Neural progenitor cell (in vitro differentiated cells): ENCODE measurements at regions not wholly inside any gene's neighbourhood (a gene's known extent, or its start where the extent isn't known, plus 50 kb on each side); places are given as distances from the start of the nearest gene placed in this dataset.

ENCODE experiments used
- EZH2 ChIP-seq: fragments of 200-600 bp; sonication (generic); IDR thresholded peaks from 2 replicates; pipeline ENCODE4 v1.6.1; 2017; ENCODE audit warnings: antibody characterized with exemption, mild to moderate bottlenecking, moderate library complexity
- EZH2phosphoT487 ChIP-seq: fragments of 200-600 bp; sonication (generic); IDR thresholded peaks from 2 replicates; pipeline ENCODE4 v1.6.1; 2017; ENCODE audit warnings: antibody characterized with exemption
- TF ChIP-seq, protein P1 (sequence below): fragments of 200-600 bp; sonication (generic); IDR thresholded peaks from 2 replicates; pipeline ENCODE4 v1.5.1; 2017; ENCODE audit warnings: antibody characterized with exemption, mild to moderate bottlenecking

DNA sequence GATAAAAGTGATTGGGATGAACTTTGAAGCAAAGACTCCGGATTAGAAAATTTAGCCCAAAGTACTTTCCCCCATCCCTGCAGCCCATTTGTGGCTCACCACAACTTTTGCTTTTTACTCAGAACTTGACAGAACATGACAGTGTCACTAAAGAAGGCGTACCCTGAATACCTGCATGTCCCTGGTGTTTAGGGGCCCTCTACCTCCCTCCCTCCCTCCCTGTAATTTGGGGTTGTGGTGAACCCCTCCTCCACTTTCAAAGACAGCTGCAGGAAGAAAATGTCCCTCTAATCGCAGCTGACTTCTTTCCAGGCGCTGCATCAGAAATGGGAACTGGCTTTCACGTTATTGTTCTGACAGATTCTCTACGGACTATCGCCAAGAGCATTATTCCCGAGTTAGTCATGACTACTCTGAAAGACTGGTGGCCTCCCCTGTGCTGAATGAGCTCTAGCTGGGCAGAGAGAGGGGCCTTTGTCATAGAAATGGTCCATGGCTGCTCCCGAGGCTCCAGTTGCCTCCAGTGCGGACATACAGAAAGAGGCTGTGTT lies 93.2 kb upstream of the ARHGEF3 start:
- TF ChIP-seq, protein P1, sequence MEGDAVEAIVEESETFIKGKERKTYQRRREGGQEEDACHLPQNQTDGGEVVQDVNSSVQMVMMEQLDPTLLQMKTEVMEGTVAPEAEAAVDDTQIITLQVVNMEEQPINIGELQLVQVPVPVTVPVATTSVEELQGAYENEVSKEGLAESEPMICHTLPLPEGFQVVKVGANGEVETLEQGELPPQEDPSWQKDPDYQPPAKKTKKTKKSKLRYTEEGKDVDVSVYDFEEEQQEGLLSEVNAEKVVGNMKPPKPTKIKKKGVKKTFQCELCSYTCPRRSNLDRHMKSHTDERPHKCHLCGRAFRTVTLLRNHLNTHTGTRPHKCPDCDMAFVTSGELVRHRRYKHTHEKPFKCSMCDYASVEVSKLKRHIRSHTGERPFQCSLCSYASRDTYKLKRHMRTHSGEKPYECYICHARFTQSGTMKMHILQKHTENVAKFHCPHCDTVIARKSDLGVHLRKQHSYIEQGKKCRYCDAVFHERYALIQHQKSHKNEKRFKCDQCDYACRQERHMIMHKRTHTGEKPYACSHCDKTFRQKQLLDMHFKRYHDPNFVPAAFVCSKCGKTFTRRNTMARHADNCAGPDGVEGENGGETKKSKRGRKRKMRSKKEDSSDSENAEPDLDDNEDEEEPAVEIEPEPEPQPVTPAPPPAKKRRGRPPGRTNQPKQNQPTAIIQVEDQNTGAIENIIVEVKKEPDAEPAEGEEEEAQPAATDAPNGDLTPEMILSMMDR = no peak
- TF ChIP-seq EZH2phosphoT487 (no peak), EZH2 (no peak)
